ENCODE measurements at regions not wholly inside any gene's neighbourhood (a gene's known extent, or its start where the extent isn't known, plus 50 kb on each side); places are given as distances from the start of the nearest gene placed in this dataset.

- intact Hi-C loops (cut with micrococcal nuclease), result no loop called here
- BruUV-seq (replicated peaks), result no TSS peak
These were observed 713.8 kb upstream of the RBFOX1 start for GRCh38 chr16:6618874-6619273.

More at GRCh38 chr16:6618874-6619273, 713.8 kb upstream of the RBFOX1 start:
- H3K9me3 ChIP-seq (ENCODE audit: control insufficient read depth, insufficient read depth, low read length), result peaks cover 12% of the 10 kb centered on the region
- no peak overlapping the region for H2BK20ac ChIP-seq (ENCODE audit: low read depth, low read length)
- H2AK5ac ChIP-seq (ENCODE audit: low read depth, low read length), result no peak overlapping the region
- no peak overlapping the region for H2AK9ac ChIP-seq (replicated peaks; ENCODE audit: low read depth, low read length, poor library complexity)
- H2BK120ac ChIP-seq (ENCODE audit: low read depth, low read length), result no peak overlapping the region
- H3K27ac ChIP-seq (ENCODE audit: insufficient read depth, low read length), result no peak overlapping the region
- no peak overlapping the region for H4K5ac ChIP-seq (ENCODE audit: low read depth, low read length)
- H4K8ac ChIP-seq (ENCODE audit: low read depth in 2 of 2, low read length in 2 of 2), result no peak overlapping the region
- no peak overlapping the region for H3K56ac ChIP-seq (ENCODE audit: extremely low read depth, insufficient read depth, low read length)
- H3K23ac ChIP-seq (ENCODE audit: low read depth, low read length), result no peak overlapping the region
- in situ Hi-C loops (cut with MboI; ENCODE audit: low sequenced_read_pairs), result no loop called here
- TF ChIP-seq CTCF (conservative IDR thresholded peaks at IDR 0.05; ENCODE audit: low read depth, low read length), result no peak
- ChIA-PET POLR2A (ENCODE audit: unreplicated experiment) (no interaction called here), CTCF (no interaction called here)
- ATAC-seq (ENCODE audit: low read depth), result no peak
- no peak overlapping the region for H4K91ac ChIP-seq (ENCODE audit: insufficient read depth, low read depth, low read length)
- H3K4me1 ChIP-seq (ENCODE audit: control insufficient read depth, insufficient read depth, low read length), result no peaks in the 10 kb centered on the region
- no peaks in the 10 kb centered on the region for H3K9me1 ChIP-seq (ENCODE audit: insufficient read depth, low read length)
- H3K36me3 ChIP-seq (ENCODE audit: control insufficient read depth, insufficient read depth, low read length), result no peaks in the 10 kb centered on the region
- no peaks in the 10 kb centered on the region for H3K27me3 ChIP-seq (ENCODE audit: control insufficient read depth, insufficient read depth, low read length)
- no peaks in the 10 kb centered on the region for H3K79me1 ChIP-seq (ENCODE audit: low read depth in 1 of 2, low read length in 2 of 2)
- H3K18ac ChIP-seq (ENCODE audit: low read depth, low read length), result no peak overlapping the region
- no CpG with 5 or more reads among the region's 5 CpGs for WGBS, 2 experiments (ENCODE audit: extremely low coverage in 2 of 2, insufficient read length in 1 of 2)
- H3K4me3 ChIP-seq (ENCODE audit: insufficient read depth, low read depth, low read length), result no peak overlapping the region
- no peak overlapping the region for H3K14ac ChIP-seq (replicated peaks; ENCODE audit: low read depth, low read length)
- no peak overlapping the region for H2AFZ ChIP-seq (replicated peaks; ENCODE audit: low read length, poor library complexity)
- dilution Hi-C loops (cut with HindIII; ENCODE audit: low sequenced_read_pairs, unreplicated experiment), result no loop called here
- H4K20me1 ChIP-seq (ENCODE audit: insufficient read depth, low read length), result no peaks in the 10 kb centered on the region
- no peak overlapping the region for H2BK15ac ChIP-seq (ENCODE audit: low read depth, low read length)
- no peak overlapping the region for H3K4me2 ChIP-seq (ENCODE audit: low read depth, low read length)
- no peak overlapping the region for H3K4ac ChIP-seq (ENCODE audit: low read depth, low read length)
- H2BK5ac ChIP-seq (ENCODE audit: low read depth, low read length, poor library complexity, severe bottlenecking), result no peak overlapping the region
- DNase-seq, result no peak
- no peak overlapping the region for H3K9ac ChIP-seq (ENCODE audit: low read depth, low read length)
